Thyroid gland (tissue), 4 donors: ENCODE measurements at regions not wholly inside any gene's neighbourhood (a gene's known extent, or its start where the extent isn't known, plus 50 kb on each side); places are given as distances from the start of the nearest gene placed in this dataset.

Experiments
- DNase-seq, 2 donors: peaks; one replicate each; pipeline ENCODE4 v3.0.0-alpha.2; 2019
- H3K27ac ChIP-seq, 3 donors: fragments of 200-600 bp; sonication (generic); 1 replicate in 2 of 3; 2 replicates in 1 of 3; pipeline ENCODE4 v1.5.1; 2016 to 2019; ENCODE audit warnings: mild to moderate bottlenecking in 1 of 3, moderate library complexity in 1 of 3
- H3K27me3 ChIP-seq: fragments of 200-600 bp; sonication (generic); one replicate; pipeline ENCODE4 v1.5.1; 2019
- H3K36me3 ChIP-seq, 2 donors: fragments of 200-600 bp; sonication (generic); one replicate each; pipeline ENCODE4 v1.5.1; 2016 to 2019
- H3K4me1 ChIP-seq, 2 donors: fragments of 200-600 bp; sonication (generic); one replicate each; pipeline ENCODE4 v1.5.1; 2017 to 2019
- H3K4me3 ChIP-seq, 3 donors: fragments of 200-600 bp; sonication (generic); replicated peaks in 1 of 3; 1 replicate in 2 of 3; 2 replicates in 1 of 3; pipeline ENCODE4 v1.5.1; 2016; ENCODE audit warnings: mild to moderate bottlenecking in 1 of 3
- H3K9me3 ChIP-seq: fragments of 200-600 bp; sonication (generic); one replicate; pipeline ENCODE4 v1.5.1; 2017
- POLR2A ChIP-seq, 2 donors: fragments of 450-650 bp; IDR thresholded peaks; one replicate each; pipeline ENCODE4 v1.6.1; 2017; ENCODE audit warnings: antibody characterized with exemption in 2 of 2, mild to moderate bottlenecking in 2 of 2, moderate library complexity in 1 of 2
- WGBS, 2 donors: methylation state at CpG; one replicate each; pipeline ENCODE4 v1.1.5; 2017; 5-methylcytosine and 5-hydroxymethylcytosine counted together
- intact Hi-C: fragments of 100-400 bp; cut with DNase I; formaldehyde crosslinking; loops from one replicate; pipeline ENCODE4 v1.15.1; 2023
- TF ChIP-seq, protein P1 (sequence below), 6 experiments: fragments of 200-600 bp in 3 of 6; fragments of 450-650 bp in 3 of 6; sonication (generic) in 3 of 6; IDR thresholded peaks; one replicate each; pipeline ENCODE4 v1.5.1; 2016 to 2019; ENCODE audit warnings: antibody characterized with exemption in 6 of 6, mild to moderate bottlenecking in 2 of 6, inconsistent platforms in 1 of 6, moderate library complexity in 1 of 6

DNA sequence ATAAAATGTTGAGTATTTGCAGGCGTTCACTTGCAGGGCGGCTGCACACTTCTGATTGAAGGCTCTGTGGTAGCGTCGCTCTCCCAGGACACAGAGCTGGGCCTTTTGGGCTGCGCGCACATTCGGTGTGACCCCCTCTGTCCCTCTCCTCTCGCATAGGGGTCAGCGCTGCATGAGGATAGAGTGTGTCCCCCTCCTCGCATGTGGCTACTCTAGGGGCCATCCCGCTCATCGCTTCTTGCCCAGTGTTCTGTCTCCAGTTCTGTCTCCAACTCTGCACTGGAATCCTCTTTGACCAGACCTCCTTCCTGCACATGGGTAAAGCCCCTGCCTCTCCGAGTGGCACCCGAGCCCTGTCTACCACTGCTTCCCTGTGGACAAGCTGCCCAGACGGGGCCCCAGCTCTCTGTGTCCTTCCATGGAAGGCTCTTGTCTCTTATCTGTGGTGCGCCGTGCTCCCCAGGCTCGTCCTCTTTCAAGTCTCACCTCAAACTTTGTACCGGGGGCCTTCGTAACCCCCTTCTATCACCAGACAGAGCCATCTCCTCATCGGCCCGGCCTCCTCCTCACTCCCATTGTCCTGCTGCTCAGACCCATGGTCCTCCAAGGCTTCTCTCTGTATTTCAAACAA is 278.0 kb upstream of the HDAC4 start:
- TF ChIP-seq, protein P1, sequence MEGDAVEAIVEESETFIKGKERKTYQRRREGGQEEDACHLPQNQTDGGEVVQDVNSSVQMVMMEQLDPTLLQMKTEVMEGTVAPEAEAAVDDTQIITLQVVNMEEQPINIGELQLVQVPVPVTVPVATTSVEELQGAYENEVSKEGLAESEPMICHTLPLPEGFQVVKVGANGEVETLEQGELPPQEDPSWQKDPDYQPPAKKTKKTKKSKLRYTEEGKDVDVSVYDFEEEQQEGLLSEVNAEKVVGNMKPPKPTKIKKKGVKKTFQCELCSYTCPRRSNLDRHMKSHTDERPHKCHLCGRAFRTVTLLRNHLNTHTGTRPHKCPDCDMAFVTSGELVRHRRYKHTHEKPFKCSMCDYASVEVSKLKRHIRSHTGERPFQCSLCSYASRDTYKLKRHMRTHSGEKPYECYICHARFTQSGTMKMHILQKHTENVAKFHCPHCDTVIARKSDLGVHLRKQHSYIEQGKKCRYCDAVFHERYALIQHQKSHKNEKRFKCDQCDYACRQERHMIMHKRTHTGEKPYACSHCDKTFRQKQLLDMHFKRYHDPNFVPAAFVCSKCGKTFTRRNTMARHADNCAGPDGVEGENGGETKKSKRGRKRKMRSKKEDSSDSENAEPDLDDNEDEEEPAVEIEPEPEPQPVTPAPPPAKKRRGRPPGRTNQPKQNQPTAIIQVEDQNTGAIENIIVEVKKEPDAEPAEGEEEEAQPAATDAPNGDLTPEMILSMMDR (IDR thresholded peaks at IDR 0.05), result no peak
- no peak for TF ChIP-seq POLR2A (IDR thresholded peaks at IDR 0.05)
- DNase-seq, result no peak
- Histone ChIP-seq H3K27me3 (no peaks in the 10 kb centered on the region), H3K4me1 (no peaks in the 10 kb centered on the region), H3K4me3 (no peak overlapping the region), H3K27ac (no peak overlapping the region), H3K36me3 (no peaks in the 10 kb centered on the region), H3K9me3 (no peaks in the 10 kb centered on the region)
- intact Hi-C loops, result no loop called here
- 94 to 95% methylated on average over 22 of the region's 22 CpGs for WGBS, 2 donors

DNA sequence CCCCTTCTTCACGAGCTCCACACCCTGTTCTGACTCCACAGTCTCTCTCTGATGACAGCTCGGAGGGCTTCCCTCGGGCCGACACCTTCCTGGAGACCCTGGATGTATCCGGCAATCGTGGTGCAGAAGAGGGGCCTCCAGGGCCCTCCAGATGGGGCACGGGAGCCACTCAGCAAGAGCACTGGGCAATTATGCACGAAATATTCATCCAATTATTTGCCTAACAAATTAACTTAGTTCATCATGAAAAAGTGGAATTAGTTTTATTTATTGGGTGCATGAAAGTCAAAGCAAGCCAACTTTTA is 277.3 kb upstream of the HDAC4 start:
- TF ChIP-seq POLR2A (IDR thresholded peaks at IDR 0.05), result no peak
- TF ChIP-seq, protein P1 (IDR thresholded peaks at IDR 0.05), result no peak
- H3K4me1 ChIP-seq, result no peaks in the 10 kb centered on the region
- no peaks in the 10 kb centered on the region for H3K36me3 ChIP-seq
- H3K27ac ChIP-seq, result no peak overlapping the region
- H3K4me3 ChIP-seq, result no peak overlapping the region
- intact Hi-C loops, result no loop called here
- 87 to 88% methylated on average over 8 of the region's 8 CpGs for WGBS, 2 donors
- no peaks in the 10 kb centered on the region for H3K27me3 ChIP-seq
- DNase-seq, result no peak
- no peaks in the 10 kb centered on the region for H3K9me3 ChIP-seq

DNA sequence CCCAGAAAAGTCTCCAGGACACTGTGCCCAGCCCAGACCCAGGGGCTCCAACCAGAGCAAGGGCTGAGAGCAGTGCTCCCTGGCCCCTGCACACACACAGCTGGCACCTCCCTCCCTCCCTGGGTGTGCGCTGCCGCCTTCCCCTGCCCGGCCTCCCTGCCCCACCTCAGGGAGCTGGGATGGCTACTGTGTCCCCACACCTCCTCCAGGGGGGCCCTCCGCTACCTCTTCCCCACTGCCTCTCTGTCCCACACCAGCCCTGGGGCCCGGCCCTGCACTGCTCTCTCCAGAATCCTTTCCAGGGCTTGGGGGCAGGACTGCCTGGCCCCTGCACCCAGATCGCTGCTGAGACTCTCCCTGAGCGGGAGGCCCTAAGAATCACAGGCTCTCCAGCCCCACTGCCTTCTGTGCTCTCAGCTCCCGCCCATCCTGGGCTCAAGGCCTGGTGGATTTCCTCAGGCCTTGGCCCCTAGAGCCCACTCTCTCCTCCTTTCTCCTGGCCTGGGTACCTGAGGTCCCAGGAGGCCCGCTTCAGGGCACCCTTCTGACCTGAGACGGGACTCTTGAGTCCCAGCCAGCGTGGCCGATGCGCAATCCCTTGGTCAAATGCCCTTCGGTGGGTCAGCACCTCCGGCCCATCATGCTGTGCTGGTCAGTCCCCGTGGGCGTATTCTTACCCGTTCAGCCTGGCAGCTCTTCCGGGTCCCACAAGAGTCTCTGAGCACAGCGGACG is 276.8 kb upstream of the HDAC4 start:
- no peak for DNase-seq
- TF ChIP-seq, protein P1 (IDR thresholded peaks at IDR 0.05), result no peak
- TF ChIP-seq POLR2A (IDR thresholded peaks at IDR 0.05), result no peak
- intact Hi-C loops, result no loop called here
- WGBS, 2 donors, result 92% methylated on average over 18 to 19 of the region's 21 CpGs
- Histone ChIP-seq H3K27ac (no peak overlapping the region), H3K36me3 (no peaks in the 10 kb centered on the region), H3K9me3 (no peaks in the 10 kb centered on the region), H3K27me3 (no peaks in the 10 kb centered on the region), H3K4me3 (no peak overlapping the region), H3K4me1 (no peaks in the 10 kb centered on the region)

DNA sequence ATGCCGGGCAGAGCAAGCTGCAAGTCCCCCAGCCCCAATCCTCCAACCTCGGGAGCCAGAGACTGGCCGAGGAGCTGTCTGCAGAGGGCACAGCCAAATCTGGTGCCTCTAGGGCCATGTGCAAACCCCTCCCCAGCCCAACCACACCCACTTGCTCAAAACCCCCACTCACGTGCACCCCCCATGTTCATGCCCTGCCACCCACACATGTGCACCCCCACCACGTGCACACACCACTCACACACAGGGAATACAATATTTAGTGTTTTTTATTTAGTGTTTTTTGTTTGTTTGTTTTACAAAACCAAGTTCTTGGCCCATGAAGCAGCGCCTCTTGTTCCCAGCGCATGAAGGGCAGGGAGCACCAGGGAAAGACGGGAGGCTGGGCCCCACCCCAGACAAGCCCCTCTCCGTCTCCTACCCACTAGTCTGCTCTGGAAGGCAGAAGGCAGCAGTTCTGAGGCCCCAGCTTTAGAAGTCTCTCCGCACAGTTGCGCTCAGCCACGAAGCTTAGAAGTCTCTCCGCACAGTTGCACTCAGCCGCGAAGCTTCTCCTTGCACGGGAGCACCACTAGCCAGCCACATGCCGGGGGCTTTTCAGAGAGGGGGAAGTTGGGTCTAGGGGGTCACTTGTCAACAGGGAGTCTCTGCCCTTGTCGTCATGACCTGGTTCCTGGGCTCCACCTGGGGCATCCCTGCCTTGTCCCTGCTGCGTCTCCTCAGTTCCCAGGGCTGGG is 276.1 kb upstream of the HDAC4 start:
- 46 to 60% methylated on average over 17 of the region's 19 CpGs for WGBS, 2 donors
- intact Hi-C loops, result no loop called here
- H3K36me3 ChIP-seq, result no peaks in the 10 kb centered on the region
- no peak overlapping the region for H3K4me3 ChIP-seq
- no peak for TF ChIP-seq POLR2A (IDR thresholded peaks at IDR 0.05)
- no peak for DNase-seq
- no peak overlapping the region for H3K27ac ChIP-seq
- no peaks in the 10 kb centered on the region for H3K27me3 ChIP-seq
- no peaks in the 10 kb centered on the region for H3K9me3 ChIP-seq
- H3K4me1 ChIP-seq, result no peaks in the 10 kb centered on the region

DNA sequence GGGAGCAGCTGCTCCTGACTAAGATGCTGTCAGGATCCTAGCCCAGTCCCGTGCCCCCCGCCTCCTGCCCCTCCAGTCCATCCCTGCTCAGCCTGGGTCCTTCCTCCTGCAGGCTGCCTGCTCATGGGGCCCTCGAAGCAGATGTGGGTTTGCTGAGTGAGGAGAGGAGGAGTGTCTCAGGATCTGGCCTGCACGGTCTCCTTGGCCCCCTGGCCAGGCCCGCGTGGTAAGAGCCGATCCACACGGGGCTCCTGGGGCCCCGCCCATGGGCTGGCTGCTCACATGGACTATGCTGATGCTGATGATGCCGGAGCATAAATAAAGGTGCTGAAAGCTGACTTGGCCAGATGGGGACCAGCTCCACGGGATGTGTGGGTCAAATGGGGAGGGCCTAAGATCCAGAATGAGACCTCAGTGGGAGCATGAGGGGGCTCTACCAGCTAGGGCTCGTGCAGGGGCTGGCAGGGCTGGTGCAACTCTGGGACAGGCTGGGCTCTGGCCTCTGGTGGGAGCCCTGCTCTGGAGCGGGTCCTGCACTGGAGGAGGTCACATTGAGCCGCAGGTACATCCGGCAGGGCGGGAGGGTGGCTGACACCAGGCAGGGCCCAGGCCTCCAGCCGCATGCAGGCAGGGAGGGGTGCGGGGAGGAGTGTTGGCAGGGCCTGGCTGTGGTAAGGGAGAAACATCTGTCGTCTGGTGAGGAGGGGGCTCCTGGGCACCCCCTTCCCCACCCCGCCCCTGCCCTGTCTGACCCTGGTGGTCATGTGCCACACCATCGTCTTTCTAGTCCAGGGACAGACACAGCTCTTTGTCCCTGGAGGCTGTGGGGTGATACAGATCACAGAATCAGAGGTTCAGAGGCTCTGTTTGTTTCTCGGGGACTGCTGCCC is 275.3 kb upstream of the HDAC4 start:
- Histone ChIP-seq H3K9me3 (no peaks in the 10 kb centered on the region), H3K4me3 (no peak overlapping the region), H3K27ac (no peak overlapping the region), H3K4me1 (no peaks in the 10 kb centered on the region), H3K36me3 (no peaks in the 10 kb centered on the region), H3K27me3 (no peaks in the 10 kb centered on the region)
- intact Hi-C loops, result no loop called here
- TF ChIP-seq POLR2A (IDR thresholded peaks at IDR 0.05), result no peak
- TF ChIP-seq, protein P1 (IDR thresholded peaks at IDR 0.05), result no peak
- no peak for DNase-seq
- WGBS, 2 donors, result 76 to 84% methylated on average over 5 to 18 of the region's 22 CpGs
